HG03095 (cell line): ENCODE measurements at regions not wholly inside any gene's neighbourhood (a gene's known extent, or its start where the extent isn't known, plus 50 kb on each side); places are given as distances from the start of the nearest gene placed in this dataset.
"Not testable (repeated sequence)": the region's sequence is repeated elsewhere in the genome, so short reads cannot be mapped to it uniquely, and the experiment has no call there.

Experiments used
- ATAC-seq: cut with Tn5 transposase; IDR thresholded peaks from one replicate; pipeline ENCODE4 v1.9.1; 2021; ENCODE audit warnings: moderate library complexity; ENCODE audit not compliant: unreplicated experiment

DNA sequence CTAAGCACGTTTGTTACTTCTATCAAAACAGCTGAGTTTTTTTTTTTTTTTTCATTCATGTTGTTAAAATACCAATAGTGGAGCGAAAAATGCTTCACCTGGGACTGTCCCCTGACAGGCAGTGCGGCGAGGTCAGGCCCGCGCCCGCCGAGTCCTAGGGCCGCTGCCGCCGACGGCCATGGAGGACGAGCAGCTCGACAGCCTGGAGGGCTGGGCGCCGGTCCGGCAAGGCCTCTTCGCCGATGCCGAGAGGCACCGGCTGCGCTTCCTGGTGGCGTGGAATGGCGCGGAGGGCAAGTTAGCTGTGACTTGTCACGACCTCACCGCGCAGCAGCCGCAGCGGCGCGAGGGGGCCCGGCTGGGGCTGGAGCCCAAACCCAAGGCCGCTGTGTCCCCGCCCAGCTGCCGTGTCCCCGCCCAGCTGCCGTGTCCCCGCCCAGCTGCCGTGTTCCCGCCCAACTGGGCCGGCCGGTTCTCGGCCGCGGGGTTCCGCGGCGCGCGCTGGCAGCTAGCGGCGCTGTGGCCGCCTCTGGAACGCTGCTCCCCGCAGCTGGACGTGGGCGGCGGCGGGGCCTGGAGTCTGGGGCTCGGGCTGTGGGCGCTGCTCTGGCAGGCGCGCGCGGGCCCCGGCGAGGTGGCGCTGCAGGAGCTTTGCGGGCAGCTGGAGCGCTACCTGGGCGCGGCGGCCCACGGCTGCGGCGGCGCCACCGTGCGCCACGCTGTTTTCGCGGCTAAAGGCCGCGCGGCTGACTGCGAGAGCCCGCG, 56.7 kb upstream of the GOLGA8R start:
- ATAC-seq, result peak; percentile 88

DNA sequence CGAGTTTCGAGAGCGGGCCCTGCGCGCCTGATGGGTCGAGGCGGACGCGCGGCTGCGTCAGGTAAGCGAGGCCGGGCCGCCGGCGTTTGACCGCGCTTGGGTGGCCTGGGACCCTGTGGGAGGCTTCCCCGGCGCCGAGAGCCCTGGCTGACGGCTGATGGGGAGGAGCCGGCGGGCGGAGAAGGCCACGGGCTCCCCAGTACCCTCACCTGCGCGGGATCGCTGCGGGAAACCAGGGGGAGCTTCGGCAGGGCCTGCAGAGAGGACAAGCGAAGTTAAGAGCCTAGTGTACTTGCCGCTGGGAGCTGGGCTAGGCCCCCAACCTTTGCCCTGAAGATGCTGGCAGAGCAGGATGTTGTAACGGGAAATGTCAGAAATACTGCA, 57.3 kb upstream of the GOLGA8R start:
- ATAC-seq, result not testable (repeated sequence)

- ATAC-seq, result peak; percentile 35
These were observed 57.9 kb upstream of the GOLGA8R start for GRCh38 chr15:30471817-30472551.

- ATAC-seq, result not testable (repeated sequence)
These were observed 67.0 kb upstream of the GOLGA8Q start for GRCh38 chr15:30484887-30485286.

DNA sequence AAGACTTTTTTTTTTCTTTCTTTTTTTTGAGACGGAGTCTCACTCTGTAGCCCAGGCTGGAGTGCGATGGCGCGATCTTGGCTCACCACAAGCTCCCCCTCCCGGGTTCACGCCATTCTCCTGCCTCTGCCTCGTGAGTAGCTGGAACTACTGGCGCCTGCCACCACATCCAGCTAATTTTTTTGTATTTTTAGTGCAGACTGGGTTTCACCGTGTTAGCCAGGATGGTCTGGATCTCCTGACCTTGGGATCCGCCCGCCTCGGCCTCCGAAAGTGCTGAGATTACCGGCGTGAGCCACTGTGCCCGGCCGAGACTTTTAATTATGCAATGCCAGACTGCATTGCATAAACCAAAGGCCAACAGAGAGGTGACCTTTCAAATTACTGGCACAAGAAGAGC, 62.6 kb upstream of the GOLGA8Q start:
- ATAC-seq, result not testable (repeated sequence)

- not testable (repeated sequence) for ATAC-seq
These were observed 61.5 kb upstream of the GOLGA8Q start for GRCh38 chr15:30490334-30490733.

- not testable (repeated sequence) for ATAC-seq
These were observed 57.9 kb upstream of the GOLGA8Q start for GRCh38 chr15:30493947-30494346.

DNA sequence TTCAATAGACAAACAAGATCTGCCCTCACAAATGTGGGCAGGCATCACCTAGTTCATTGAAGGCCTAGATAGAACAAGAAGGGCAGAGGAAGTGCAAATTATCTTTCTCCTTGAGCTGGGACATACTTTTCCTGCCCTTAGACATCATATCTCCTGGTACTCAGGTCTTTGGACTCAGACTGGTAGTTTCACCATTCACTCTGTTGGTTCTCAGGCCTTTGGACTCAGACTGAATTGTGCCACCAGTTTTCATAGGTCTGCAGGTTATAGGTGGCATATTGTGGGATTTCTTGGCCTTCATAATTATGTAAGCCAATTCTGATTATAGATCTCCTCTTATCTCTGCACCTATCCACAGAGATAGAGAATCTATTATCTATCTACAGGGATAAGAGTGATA, 54.6 kb upstream of the GOLGA8Q start:
- ATAC-seq, result not testable (repeated sequence)

GRCh38 chr15:30499233-30499632, 52.6 kb upstream of the GOLGA8Q start:
- not testable (repeated sequence) for ATAC-seq

GRCh38 chr15:30500511-30500910, 51.3 kb upstream of the GOLGA8Q start:
- not testable (repeated sequence) for ATAC-seq
